ENCODE measurements at regions not wholly inside any gene's neighbourhood (a gene's known extent, or its start where the extent isn't known, plus 50 kb on each side); places are given as distances from the start of the nearest gene placed in this dataset.
"Not testable (repeated sequence)": the region's sequence is repeated elsewhere in the genome, so short reads cannot be mapped to it uniquely, and the experiment has no call there.

- Histone ChIP-seq H3K27ac (ENCODE audit: insufficient read depth, low read length) (no peak overlapping the region), H4K20me1 (ENCODE audit: control insufficient read depth, extremely low read depth, insufficient read depth, low read length) (no peaks in the 10 kb centered on the region), H3K36me3 (ENCODE audit: control insufficient read depth, insufficient read depth, low read length) (no peaks in the 10 kb centered on the region)
Measured at GRCh38 chr17:53462393-53462811, 360.3 kb upstream of the KIF2B start.

DNA sequence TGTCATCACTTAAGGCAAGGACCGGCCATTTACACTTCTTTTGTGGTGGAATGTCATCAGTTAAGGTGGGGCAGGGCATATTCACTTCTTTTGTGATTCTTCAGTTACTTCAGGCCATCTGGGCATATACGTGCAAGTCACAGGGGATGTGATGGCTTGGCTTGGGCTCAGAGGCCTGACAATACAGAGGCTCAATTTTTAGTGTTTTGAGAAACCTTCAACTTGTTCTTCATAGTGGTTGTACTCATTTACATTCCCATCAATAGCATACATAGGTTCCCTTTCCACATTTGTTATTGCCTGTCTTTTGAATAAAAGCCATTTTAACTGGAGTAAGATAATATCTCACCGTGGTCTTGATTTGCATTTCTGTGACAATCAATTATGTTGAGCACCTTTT, 366.8 kb upstream of the KIF2B start:
- H3K36me3 ChIP-seq (ENCODE audit: control insufficient read depth, insufficient read depth, low read length); DNase-seq (ENCODE audit: low read depth in 2 of 2); H3K79me2 ChIP-seq (ENCODE audit: control insufficient read depth, insufficient read depth, low read length); H3K4me3 ChIP-seq (replicated peaks in 1 of 4; ENCODE audit: control extremely low read depth in 1 of 4, insufficient read depth in 1 of 4, low read depth in 3 of 4, low read length in 4 of 4); H2AFZ ChIP-seq (ENCODE audit: low read length); H3K9me3 ChIP-seq (ENCODE audit: control insufficient read depth, insufficient read depth, low read depth, low read length); H3K4me1 ChIP-seq (ENCODE audit: control insufficient read depth, extremely low read depth, insufficient read depth, low read length); H3K27ac ChIP-seq (ENCODE audit: insufficient read depth, low read length); H3K4me2 ChIP-seq (ENCODE audit: extremely low read depth, insufficient read depth, low read length); H3K9ac ChIP-seq (ENCODE audit: insufficient read depth, low read length); H4K20me1 ChIP-seq (ENCODE audit: control insufficient read depth, extremely low read depth, insufficient read depth, low read length); H3K27me3 ChIP-seq (ENCODE audit: control insufficient read depth, insufficient read depth, low read length): not testable (repeated sequence)

More at GRCh38 chr17:53462393-53462811, 360.3 kb upstream of the KIF2B start:
- Histone ChIP-seq H3K27me3 (ENCODE audit: control insufficient read depth, insufficient read depth, low read length) (no peaks in the 10 kb centered on the region), H3K4me1 (ENCODE audit: control insufficient read depth, extremely low read depth, insufficient read depth, low read length) (no peaks in the 10 kb centered on the region), H3K79me2 (ENCODE audit: control insufficient read depth, insufficient read depth, low read length) (no peaks in the 10 kb centered on the region), H3K9me3 (ENCODE audit: control insufficient read depth, insufficient read depth, low read depth, low read length) (no peaks in the 10 kb centered on the region), H3K4me2 (ENCODE audit: extremely low read depth, insufficient read depth, low read length) (no peak overlapping the region), H3K9ac (ENCODE audit: insufficient read depth, low read length) (no peak overlapping the region), H3K4me3 (replicated peaks in 1 of 4; ENCODE audit: control extremely low read depth in 1 of 4, insufficient read depth in 1 of 4, low read depth in 3 of 4, low read length in 4 of 4) (no peak overlapping the region), H2AFZ (ENCODE audit: low read length) (no peak overlapping the region)
- no peak for TF ChIP-seq CTCF (conservative IDR thresholded peaks at IDR 0.05 in 1 of 2, IDR thresholded peaks at IDR 0.05 in 1 of 2; ENCODE audit: low read depth in 1 of 2, low read length in 2 of 2)
- TF ChIP-seq EZH2 (IDR thresholded peaks at IDR 0.05; ENCODE audit: low read length, missing control alignments) = no peak
- peak; percentile 31 to 37 for DNase-seq (ENCODE audit: low read depth in 2 of 2)

DNA sequence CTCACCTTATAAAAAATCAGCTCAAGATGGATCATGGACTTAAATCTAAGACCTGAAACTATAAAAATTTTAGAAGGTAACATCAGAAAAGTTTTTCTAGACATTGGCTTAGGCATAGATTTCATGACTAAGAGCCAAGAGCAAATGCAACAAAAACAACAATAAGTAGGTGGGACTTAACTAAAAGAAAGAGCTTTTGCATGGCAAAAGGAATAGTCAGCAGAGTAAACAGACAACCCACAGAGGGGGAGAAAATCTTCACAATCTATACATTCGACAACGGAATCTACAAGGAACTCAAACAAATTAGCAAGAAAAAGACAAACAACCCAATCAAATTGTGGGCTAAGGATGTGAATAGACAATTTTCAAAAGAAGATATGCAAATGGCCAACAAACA, 368.4 kb upstream of the KIF2B start:
- Histone ChIP-seq H3K4me1 (ENCODE audit: control insufficient read depth, extremely low read depth, insufficient read depth, low read length) (no peaks in the 10 kb centered on the region), H2AFZ (ENCODE audit: low read length) (no peak overlapping the region), H3K4me3 (replicated peaks in 1 of 4; ENCODE audit: control extremely low read depth in 1 of 4, insufficient read depth in 1 of 4, low read depth in 3 of 4, low read length in 4 of 4) (no peak overlapping the region), H3K27ac (ENCODE audit: insufficient read depth, low read length) (no peak overlapping the region), H3K4me2 (ENCODE audit: extremely low read depth, insufficient read depth, low read length) (no peak overlapping the region), H3K36me3 (ENCODE audit: control insufficient read depth, insufficient read depth, low read length) (no peaks in the 10 kb centered on the region), H3K9me3 (ENCODE audit: control insufficient read depth, insufficient read depth, low read depth, low read length) (no peaks in the 10 kb centered on the region), H3K27me3 (ENCODE audit: control insufficient read depth, insufficient read depth, low read length) (no peaks in the 10 kb centered on the region), H3K79me2 (ENCODE audit: control insufficient read depth, insufficient read depth, low read length) (no peaks in the 10 kb centered on the region), H3K9ac (ENCODE audit: insufficient read depth, low read length) (no peak overlapping the region), H4K20me1 (ENCODE audit: control insufficient read depth, extremely low read depth, insufficient read depth, low read length) (no peaks in the 10 kb centered on the region)
- no peak for TF ChIP-seq CTCF (conservative IDR thresholded peaks at IDR 0.05 in 1 of 2, IDR thresholded peaks at IDR 0.05 in 1 of 2; ENCODE audit: low read depth in 1 of 2, low read length in 2 of 2)
- TF ChIP-seq EZH2 (IDR thresholded peaks at IDR 0.05; ENCODE audit: low read length, missing control alignments) = no peak
- DNase-seq (ENCODE audit: low read depth in 2 of 2) = no peak
